DMS114 treated with DMSO at 0.1 percent for 48 hours (cell line): ENCODE measurements at regions not wholly inside any gene's neighbourhood (a gene's known extent, or its start where the extent isn't known, plus 50 kb on each side); places are given as distances from the start of the nearest gene placed in this dataset.

Experiments
- DNase-seq: peaks from one replicate; lab custom pipeline; 2025; ENCODE audit not compliant: unreplicated experiment; lab: John Stamatoyannopoulos, UW

GRCh38 chr10:31586723-31587638 is 268.0 kb downstream of the ZEB1 start:
- DNase-seq = no peak

- no peak for DNase-seq
Observed at GRCh38 chr10:31584876-31585275, 265.9 kb downstream of the ZEB1 start.

GRCh38 chr10:31584098-31584631 is 265.1 kb downstream of the ZEB1 start:
- DNase-seq = no peak

- DNase-seq = no peak
Observed at GRCh38 chr10:31583293-31583692, 264.3 kb downstream of the ZEB1 start.

- DNase-seq = no peak
Observed at GRCh38 chr10:31582365-31583052, 263.5 kb downstream of the ZEB1 start.

DNA sequence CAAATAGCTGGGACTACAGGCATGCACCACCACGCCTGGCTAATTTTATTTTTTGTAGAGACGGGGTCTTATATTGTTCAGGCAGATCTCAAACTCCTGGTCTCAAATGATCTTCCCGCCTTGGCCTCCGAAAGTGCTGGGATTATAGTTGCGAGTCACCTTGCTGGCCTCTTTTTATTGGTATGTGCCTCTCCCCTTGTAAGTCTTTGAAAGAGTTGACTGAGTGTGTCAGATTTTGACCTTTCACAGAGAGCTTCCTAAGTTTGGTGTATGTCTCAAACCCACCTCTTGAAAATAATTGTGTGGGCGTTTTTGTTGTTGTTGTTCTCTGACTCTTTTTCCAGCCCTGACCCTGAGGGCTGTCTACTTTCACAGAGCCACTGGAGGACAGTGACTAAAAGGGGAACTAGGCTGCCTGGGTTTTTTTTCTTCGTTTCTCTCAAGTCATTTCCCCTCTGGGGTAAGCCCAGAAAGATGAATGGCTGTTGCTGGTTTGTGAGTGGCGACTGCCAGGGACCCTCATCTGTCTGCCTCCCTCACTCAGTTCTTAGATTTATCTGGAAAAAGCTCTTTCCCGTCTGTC is 262.8 kb downstream of the ZEB1 start:
- DNase-seq = no peak

- DNase-seq = no peak
Observed at GRCh38 chr10:31580646-31581045, 261.6 kb downstream of the ZEB1 start.
